Neuronal stem cell (in vitro differentiated cells): ENCODE measurements at regions not wholly inside any gene's neighbourhood (a gene's known extent, or its start where the extent isn't known, plus 50 kb on each side); places are given as distances from the start of the nearest gene placed in this dataset.

Experiments used
- DNase-seq: peaks from one replicate; pipeline ENCODE4 v3.0.0-alpha.2; 2013; ENCODE audit warnings: low spot score
- H2AFZ ChIP-seq: one replicate; pipeline ENCODE4 v1.6.1; 2013; ENCODE audit warnings: mild to moderate bottlenecking, low read length, inconsistent platforms
- H2AK5ac ChIP-seq: 2 replicates; pipeline ENCODE4 v1.6.1; 2013; ENCODE audit warnings: low read depth, mild to moderate bottlenecking, inconsistent platforms, low read length, moderate library complexity, mixed read lengths
- H2BK120ac ChIP-seq: 2 replicates; pipeline ENCODE4 v1.6.1; 2013; ENCODE audit warnings: low read depth, mild to moderate bottlenecking, inconsistent platforms, low read length, moderate library complexity, mixed read lengths
- H2BK12ac ChIP-seq: one replicate; pipeline ENCODE4 v1.6.1; 2013; ENCODE audit warnings: low read length, inconsistent platforms
- H2BK15ac ChIP-seq: 2 replicates; pipeline ENCODE4 v1.6.1; 2013; ENCODE audit warnings: mild to moderate bottlenecking, low read length, inconsistent platforms, mixed read lengths
- H2BK5ac ChIP-seq: one replicate; pipeline ENCODE4 v1.6.1; 2013; ENCODE audit warnings: inconsistent platforms, mild to moderate bottlenecking, low read length, moderate library complexity
- H3K14ac ChIP-seq: one replicate; pipeline ENCODE4 v1.6.1; 2013; ENCODE audit warnings: low read length, inconsistent platforms
- H3K18ac ChIP-seq: 2 replicates; pipeline ENCODE4 v1.6.1; 2013; ENCODE audit warnings: low read length, inconsistent platforms
- H3K23ac ChIP-seq: 2 replicates; pipeline ENCODE4 v1.6.1; 2013; ENCODE audit warnings: low read depth, mild to moderate bottlenecking, mixed read lengths, low read length, inconsistent platforms; ENCODE audit not compliant: poor library complexity
- H3K27ac ChIP-seq: replicated peaks from 3 replicates; pipeline ENCODE4 v1.5.1; 2013; ENCODE audit warnings: low read length, inconsistent platforms
- H3K27me3 ChIP-seq, 3 experiments: 2 replicates each; pipeline ENCODE4 v1.6.1; 2013; ENCODE audit warnings: low read length in 3 of 3, mild to moderate bottlenecking in 2 of 3, inconsistent platforms in 1 of 3, low read depth in 1 of 3, mixed read lengths in 1 of 3, moderate library complexity in 1 of 3; ENCODE audit not compliant: control insufficient read depth in 3 of 3, insufficient read depth in 3 of 3
- H3K36me3 ChIP-seq, 2 donors: replicated peaks in 1 of 2; 2 replicates each; pipeline ENCODE4 v1.6.1; 2013; ENCODE audit warnings: low read length in 2 of 2; ENCODE audit not compliant: control insufficient read depth in 2 of 2, insufficient read depth in 2 of 2
- H3K4ac ChIP-seq: 2 replicates; pipeline ENCODE4 v1.6.1; 2013; ENCODE audit warnings: inconsistent platforms, mild to moderate bottlenecking, low read length, moderate library complexity
- H3K4me1 ChIP-seq, 2 donors: 1 replicate in 1 of 2; 2 replicates in 1 of 2; pipeline ENCODE4 v1.6.1; 2013; ENCODE audit warnings: low read length in 2 of 2, low read depth in 1 of 2; ENCODE audit not compliant: control insufficient read depth in 2 of 2, insufficient read depth in 1 of 2
- H3K4me2 ChIP-seq: one replicate; pipeline ENCODE4 v1.6.1; 2013; ENCODE audit warnings: mild to moderate bottlenecking, low read length, inconsistent platforms; ENCODE audit not compliant: insufficient read depth, poor library complexity, severe bottlenecking
- H3K4me3 ChIP-seq, 2 donors: 2 replicates each; pipeline ENCODE4 v1.5.1; 2013; ENCODE audit warnings: low read length in 2 of 2, mild to moderate bottlenecking in 2 of 2, inconsistent platforms in 1 of 2, moderate library complexity in 1 of 2
- H3K79me1 ChIP-seq: one replicate; pipeline ENCODE4 v1.6.1; 2013; ENCODE audit warnings: low read depth, mild to moderate bottlenecking, inconsistent platforms, low read length, moderate library complexity
- H3K9ac ChIP-seq: one replicate; pipeline ENCODE4 v1.6.1; 2013; ENCODE audit warnings: mild to moderate bottlenecking, low read depth, low read length, inconsistent platforms; ENCODE audit not compliant: poor library complexity
- H3K9me3 ChIP-seq, 2 donors: replicated peaks in 1 of 2; 2 replicates each; pipeline versions ENCODE3 to v1.6.1; 2013; ENCODE audit warnings: low read length in 2 of 2, mild to moderate bottlenecking in 2 of 2, inconsistent platforms in 1 of 2, low read depth in 1 of 2, mixed read lengths in 1 of 2, moderate library complexity in 1 of 2; ENCODE audit not compliant: control insufficient read depth in 2 of 2, insufficient read depth in 1 of 2
- H4K8ac ChIP-seq: one replicate; pipeline ENCODE4 v1.6.1; 2013; ENCODE audit warnings: low read depth, mild to moderate bottlenecking, inconsistent platforms, low read length, moderate library complexity
- H4K91ac ChIP-seq: one replicate; pipeline ENCODE4 v1.6.1; 2013; ENCODE audit warnings: low read length, low read depth, mild to moderate bottlenecking, inconsistent platforms; ENCODE audit not compliant: poor library complexity
- WGBS, 2 donors: extraction: QIAGEN DNeasy Blood & Tissue Kit; methylation state at CpG; one replicate each; pipeline ENCODE4 v1.1.7; 2013; ENCODE audit warnings: missing lambda C conversion rate in 2 of 2, mixed read lengths in 1 of 2; ENCODE audit not compliant: insufficient read length in 2 of 2, insufficient replicate concordance in 1 of 2; ENCODE audit errors: extremely low coverage in 2 of 2; 5-methylcytosine and 5-hydroxymethylcytosine counted together

- Histone ChIP-seq H3K27me3 (no peaks in the 10 kb centered on the region), H3K14ac (no peak overlapping the region), H3K23ac (no peak overlapping the region), H3K4me3 (no peak overlapping the region), H3K79me1 (no peaks in the 10 kb centered on the region), H3K9ac (no peak overlapping the region), H2BK12ac (no peak overlapping the region), H2BK120ac (no peak overlapping the region), H2BK5ac (no peak overlapping the region), H3K4ac (no peak overlapping the region), H4K8ac (no peak overlapping the region), H3K4me1 (peaks cover 0 to 2% of the 10 kb centered on the region in 2 donors), H2AFZ (no peak overlapping the region), H3K9me3 (no peaks in the 10 kb centered on the region), H2BK15ac (no peak overlapping the region), H3K27ac (no peak overlapping the region), H3K18ac (no peak overlapping the region), H3K4me2 (no peak overlapping the region), H2AK5ac (no peak overlapping the region), H3K36me3 (no peaks in the 10 kb centered on the region), H4K91ac (no peak overlapping the region)
- no CpG with 5 or more reads among the region's 3 CpGs for WGBS, 2 donors
- DNase-seq = no peak
Measured at GRCh38 chr16:6258056-6258455, 1074.6 kb upstream of the RBFOX1 start.

DNA sequence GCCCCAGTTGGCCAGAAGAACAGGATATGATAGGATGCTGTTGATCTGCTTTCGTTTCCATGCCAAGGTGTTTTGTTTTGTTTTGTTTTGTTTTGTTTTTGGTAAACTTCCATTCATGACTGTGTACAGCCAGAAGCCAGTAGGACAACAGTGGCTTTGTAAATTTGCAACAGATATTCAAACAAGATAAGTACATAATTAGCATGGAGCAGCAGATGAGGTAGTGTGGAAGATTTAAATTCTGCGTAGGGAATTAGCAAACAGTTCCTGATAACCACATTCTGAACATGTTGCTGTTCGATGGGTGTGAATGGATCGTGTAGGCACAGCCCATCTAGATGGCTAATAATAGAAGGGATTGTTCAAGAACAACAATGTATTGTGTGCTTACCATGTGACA is 1080.1 kb upstream of the RBFOX1 start:
- Histone ChIP-seq H3K27me3 (no peaks in the 10 kb centered on the region), H2BK15ac (no peak overlapping the region), H3K23ac (no peak overlapping the region), H4K8ac (no peak overlapping the region), H3K4me2 (no peak overlapping the region), H3K18ac (no peak overlapping the region), H3K79me1 (no peaks in the 10 kb centered on the region), H3K14ac (no peak overlapping the region), H3K27ac (no peak overlapping the region), H3K9ac (no peak overlapping the region), H2BK12ac (no peak overlapping the region), H2AK5ac (no peak overlapping the region), H3K4me1 (peaks cover 0 to 2% of the 10 kb centered on the region in 2 donors), H3K4me3 (no peak overlapping the region), H2BK120ac (no peak overlapping the region), H3K36me3 (no peaks in the 10 kb centered on the region), H3K4ac (no peak overlapping the region), H2BK5ac (no peak overlapping the region), H3K9me3 (no peaks in the 10 kb centered on the region), H4K91ac (no peak overlapping the region), H2AFZ (no peak overlapping the region)
- WGBS, 2 donors = no CpG with 5 or more reads among the region's 4 CpGs
- no peak for DNase-seq

DNA sequence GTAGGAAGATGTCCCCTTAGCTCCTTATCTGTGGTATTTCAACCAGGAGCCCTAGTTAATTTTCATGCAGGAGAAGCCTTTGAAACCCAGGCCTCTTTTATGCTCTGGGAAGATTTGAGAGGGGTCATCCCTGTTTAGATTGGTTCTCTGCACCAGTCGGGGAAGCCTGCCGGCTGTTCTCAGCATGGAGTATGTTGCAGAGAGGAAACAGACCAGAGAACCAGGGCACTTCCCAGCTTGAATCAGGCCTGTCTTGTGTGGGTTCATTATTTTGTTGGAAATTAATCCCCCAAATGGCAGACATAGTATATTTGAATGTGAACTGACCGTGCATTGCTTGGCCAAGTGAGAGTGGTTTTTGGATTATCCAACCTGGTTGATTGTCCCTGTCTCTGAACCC is 1082.1 kb upstream of the RBFOX1 start:
- Histone ChIP-seq H3K4me2 (no peak overlapping the region), H2AK5ac (no peak overlapping the region), H4K91ac (no peak overlapping the region), H3K18ac (no peak overlapping the region), H3K27me3 (no peaks in the 10 kb centered on the region), H3K14ac (no peak overlapping the region), H2BK120ac (no peak overlapping the region), H3K27ac (no peak overlapping the region), H3K4me3 (no peak overlapping the region), H3K9me3 (no peaks in the 10 kb centered on the region), H3K23ac (no peak overlapping the region), H2BK15ac (no peak overlapping the region), H3K36me3 (no peaks in the 10 kb centered on the region), H2AFZ (no peak overlapping the region), H4K8ac (no peak overlapping the region), H3K4ac (no peak overlapping the region), H3K79me1 (no peaks in the 10 kb centered on the region), H3K9ac (no peak overlapping the region), H3K4me1 (peaks cover 0 to 2% of the 10 kb centered on the region in 2 donors), H2BK12ac (no peak overlapping the region), H2BK5ac (no peak overlapping the region)
- WGBS, 2 donors = no CpG with 5 or more reads among the region's 3 CpGs
- DNase-seq = no peak

GRCh38 chr16:6249863-6250262 is 1082.8 kb upstream of the RBFOX1 start:
- Histone ChIP-seq H4K8ac (no peak overlapping the region), H2BK5ac (no peak overlapping the region), H3K18ac (no peak overlapping the region), H3K27ac (no peak overlapping the region), H2AK5ac (no peak overlapping the region), H3K4ac (no peak overlapping the region), H3K4me2 (no peak overlapping the region), H3K14ac (no peak overlapping the region), H2BK120ac (no peak overlapping the region), H3K9ac (no peak overlapping the region), H3K27me3 (no peaks in the 10 kb centered on the region), H3K36me3 (no peaks in the 10 kb centered on the region), H3K23ac (no peak overlapping the region), H3K79me1 (no peaks in the 10 kb centered on the region), H3K4me1 (no peaks in the 10 kb centered on the region), H2AFZ (no peak overlapping the region), H2BK15ac (no peak overlapping the region), H3K4me3 (no peak overlapping the region), H3K9me3 (no peaks in the 10 kb centered on the region), H2BK12ac (no peak overlapping the region), H4K91ac (no peak overlapping the region)
- WGBS, 2 donors = no CpG with 5 or more reads among the region's 4 CpGs
- no peak for DNase-seq
